ENCODE measurements at regions not wholly inside any gene's neighbourhood (a gene's known extent, or its start where the extent isn't known, plus 50 kb on each side); places are given as distances from the start of the nearest gene placed in this dataset.

DNA sequence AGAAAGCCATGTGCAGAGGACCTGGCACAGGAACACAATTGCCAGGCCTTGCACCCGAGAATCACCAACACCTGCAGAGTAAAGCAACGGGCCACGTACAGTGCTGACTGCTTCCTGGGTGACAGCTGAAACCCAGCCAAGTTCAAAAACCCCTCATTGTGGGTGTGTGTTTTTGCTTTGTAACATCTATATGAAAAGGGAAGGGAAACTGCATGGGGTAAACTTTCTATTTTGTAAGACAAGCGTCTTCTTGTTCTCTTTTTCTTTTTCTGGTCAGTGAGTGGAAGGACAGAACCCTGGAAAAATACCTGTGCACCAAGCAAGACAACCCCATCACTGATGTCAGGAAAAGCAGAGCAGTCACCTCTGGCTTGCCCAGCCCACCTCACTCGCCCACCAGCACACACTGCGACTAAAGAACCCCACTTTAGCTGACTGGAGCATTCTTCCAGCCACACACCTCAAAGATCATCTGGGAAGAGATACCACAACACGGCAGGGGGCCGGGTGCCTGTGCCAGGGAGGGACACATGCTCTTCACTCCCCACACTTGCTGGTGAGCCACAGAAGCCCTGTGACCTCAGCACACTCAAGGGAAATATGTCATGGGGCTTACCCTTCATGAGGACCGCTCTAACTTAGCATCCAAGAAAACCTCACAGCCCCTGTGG is 172.3 kb downstream of the NDUFA12 start:
- TF ChIP-seq, protein P1, sequence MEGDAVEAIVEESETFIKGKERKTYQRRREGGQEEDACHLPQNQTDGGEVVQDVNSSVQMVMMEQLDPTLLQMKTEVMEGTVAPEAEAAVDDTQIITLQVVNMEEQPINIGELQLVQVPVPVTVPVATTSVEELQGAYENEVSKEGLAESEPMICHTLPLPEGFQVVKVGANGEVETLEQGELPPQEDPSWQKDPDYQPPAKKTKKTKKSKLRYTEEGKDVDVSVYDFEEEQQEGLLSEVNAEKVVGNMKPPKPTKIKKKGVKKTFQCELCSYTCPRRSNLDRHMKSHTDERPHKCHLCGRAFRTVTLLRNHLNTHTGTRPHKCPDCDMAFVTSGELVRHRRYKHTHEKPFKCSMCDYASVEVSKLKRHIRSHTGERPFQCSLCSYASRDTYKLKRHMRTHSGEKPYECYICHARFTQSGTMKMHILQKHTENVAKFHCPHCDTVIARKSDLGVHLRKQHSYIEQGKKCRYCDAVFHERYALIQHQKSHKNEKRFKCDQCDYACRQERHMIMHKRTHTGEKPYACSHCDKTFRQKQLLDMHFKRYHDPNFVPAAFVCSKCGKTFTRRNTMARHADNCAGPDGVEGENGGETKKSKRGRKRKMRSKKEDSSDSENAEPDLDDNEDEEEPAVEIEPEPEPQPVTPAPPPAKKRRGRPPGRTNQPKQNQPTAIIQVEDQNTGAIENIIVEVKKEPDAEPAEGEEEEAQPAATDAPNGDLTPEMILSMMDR (IDR thresholded peaks at IDR 0.05), result no peak
- TF ChIP-seq POLR2AphosphoS5 (IDR thresholded peaks at IDR 0.05; ENCODE audit: low read depth, low read length), result no peak

Data from Panc1 (cell line).